Immature natural killer cell (primary cell): ENCODE measurements at regions not wholly inside any gene's neighbourhood (a gene's known extent, or its start where the extent isn't known, plus 50 kb on each side); places are given as distances from the start of the nearest gene placed in this dataset.

Source experiments
- DNase-seq, 3 donors: peaks; one replicate each; pipeline ENCODE4 v3.0.0; 2022; ENCODE audit warnings: mixed read lengths in 1 of 3
- H3K27ac Mint-ChIP-seq, 6 donors: one replicate each; pipeline ENCODE4 v1.8.0; 2020; ENCODE audit warnings: mixed read lengths in 6 of 6, mild to moderate bottlenecking in 5 of 6, inconsistent platforms in 4 of 6, moderate library complexity in 3 of 6
- H3K27me3 Mint-ChIP-seq, 3 donors: one replicate each; pipeline ENCODE4 v1.8.0; 2020 to 2021; ENCODE audit warnings: low read depth in 3 of 3, mild to moderate bottlenecking in 3 of 3, mixed read lengths in 3 of 3, moderate library complexity in 3 of 3, inconsistent platforms in 1 of 3
- H3K36me3 Mint-ChIP-seq, 3 donors: one replicate each; pipeline ENCODE4 v1.8.0; 2020; ENCODE audit warnings: mixed read lengths in 3 of 3, inconsistent platforms in 2 of 3, mild to moderate bottlenecking in 2 of 3
- H3K4me1 Mint-ChIP-seq, 2 donors: one replicate each; pipeline ENCODE4 v1.8.0; 2020; ENCODE audit warnings: inconsistent platforms in 2 of 2, mild to moderate bottlenecking in 2 of 2, mixed read lengths in 2 of 2, moderate library complexity in 1 of 2
- H3K4me3 Mint-ChIP-seq, 5 donors: one replicate each; pipeline ENCODE4 v1.8.0; 2020; ENCODE audit warnings: mild to moderate bottlenecking in 5 of 5, mixed read lengths in 5 of 5, inconsistent platforms in 3 of 5, moderate library complexity in 3 of 5
- H3K9me3 Mint-ChIP-seq, 6 donors: one replicate each; pipeline ENCODE4 v1.8.0; 2020; ENCODE audit warnings: mild to moderate bottlenecking in 6 of 6, mixed read lengths in 6 of 6, inconsistent platforms in 4 of 6, moderate library complexity in 3 of 6

- Mint-ChIP-seq H3K4me1 (peaks cover 0 to 2% of the 10 kb centered on the region in 2 donors), H3K36me3 (no peaks in the 10 kb centered on the region), H3K4me3 (no peak overlapping the region), H3K27me3 (peaks cover 0 to 7% (median 5%) of the 10 kb centered on the region in 3 donors), H3K9me3 (no peaks in the 10 kb centered on the region), H3K27ac (no peak overlapping the region)
- no peak for DNase-seq
Measured at GRCh38 chr14:105842105-105842504, 315.7 kb downstream of the TMEM121 start.

GRCh38 chr14:105843444-105844046 lies 317.2 kb downstream of the TMEM121 start:
- H3K36me3 Mint-ChIP-seq, result no peaks in the 10 kb centered on the region
- DNase-seq, result no peak
- peaks cover 0 to 2% of the 10 kb centered on the region in 2 donors for H3K4me1 Mint-ChIP-seq
- no peaks in the 10 kb centered on the region for H3K9me3 Mint-ChIP-seq
- H3K27ac Mint-ChIP-seq, result no peak overlapping the region
- H3K27me3 Mint-ChIP-seq, result peaks cover 0 to 4% (median 3%) of the 10 kb centered on the region in 3 donors
- H3K4me3 Mint-ChIP-seq, result no peak overlapping the region

GRCh38 chr14:105844047-105844630 lies 317.8 kb downstream of the TMEM121 start:
- no peaks in the 10 kb centered on the region for H3K9me3 Mint-ChIP-seq
- H3K27ac Mint-ChIP-seq, result no peak overlapping the region
- H3K4me3 Mint-ChIP-seq, result no peak overlapping the region
- no peaks in the 10 kb centered on the region for H3K36me3 Mint-ChIP-seq
- peaks cover 0 to 3% (median 2%) of the 10 kb centered on the region in 3 donors for H3K27me3 Mint-ChIP-seq
- DNase-seq, result no peak
- peaks cover 0 to 2% of the 10 kb centered on the region in 2 donors for H3K4me1 Mint-ChIP-seq

GRCh38 chr14:105844810-105845724 lies 318.7 kb downstream of the TMEM121 start:
- Mint-ChIP-seq H3K4me3 (no peak overlapping the region), H3K9me3 (no peaks in the 10 kb centered on the region), H3K27me3 (peaks cover 0 to 3% (median 2%) of the 10 kb centered on the region in 3 donors), H3K4me1 (peaks cover 0 to 2% of the 10 kb centered on the region in 2 donors), H3K27ac (no peak overlapping the region), H3K36me3 (no peaks in the 10 kb centered on the region)
- DNase-seq, result no peak

- no peaks in the 10 kb centered on the region for H3K36me3 Mint-ChIP-seq
- H3K27ac Mint-ChIP-seq, result no peak overlapping the region
- DNase-seq, result no peak
- H3K4me1 Mint-ChIP-seq, result peaks cover 0 to 2% of the 10 kb centered on the region in 2 donors
- peaks cover 0 to 3% (median 2%) of the 10 kb centered on the region in 3 donors for H3K27me3 Mint-ChIP-seq
- no peak overlapping the region for H3K4me3 Mint-ChIP-seq
- no peaks in the 10 kb centered on the region for H3K9me3 Mint-ChIP-seq
Measured at GRCh38 chr14:105845725-105846309, 319.4 kb downstream of the TMEM121 start.

GRCh38 chr14:105846312-105846711 lies 319.9 kb downstream of the TMEM121 start:
- Mint-ChIP-seq H3K4me1 (peaks cover 0 to 2% of the 10 kb centered on the region in 2 donors), H3K27ac (no peak overlapping the region), H3K9me3 (no peaks in the 10 kb centered on the region), H3K36me3 (no peaks in the 10 kb centered on the region), H3K27me3 (peaks cover 0 to 3% (median 2%) of the 10 kb centered on the region in 3 donors), H3K4me3 (no peak overlapping the region)
- DNase-seq, result no peak

GRCh38 chr14:105847400-105847799 lies 321.0 kb downstream of the TMEM121 start:
- H3K36me3 Mint-ChIP-seq, result no peaks in the 10 kb centered on the region
- H3K4me1 Mint-ChIP-seq, result no peaks in the 10 kb centered on the region

GRCh38 chr14:105848570-105848969 lies 322.2 kb downstream of the TMEM121 start:
- Mint-ChIP-seq H3K9me3 (no peaks in the 10 kb centered on the region), H3K27me3 (peaks cover 0 to 3% (median under 1%) of the 10 kb centered on the region in 3 donors), H3K36me3 (no peaks in the 10 kb centered on the region), H3K27ac (no peak overlapping the region), H3K4me3 (no peak overlapping the region), H3K4me1 (no peaks in the 10 kb centered on the region)
- no peak for DNase-seq

More at GRCh38 chr14:105847400-105847799, 321.0 kb downstream of the TMEM121 start:
- Mint-ChIP-seq H3K9me3 (no peaks in the 10 kb centered on the region), H3K27me3 (peaks cover 0 to 3% (median 0%) of the 10 kb centered on the region in 3 donors), H3K4me3 (no peak overlapping the region), H3K27ac (no peak overlapping the region)
- DNase-seq, result no peak

- peaks cover 1 to 2% (median 2%) of the 10 kb centered on the region in 3 donors for H3K27me3 Mint-ChIP-seq
- no peak overlapping the region for H3K4me3 Mint-ChIP-seq
- H3K4me1 Mint-ChIP-seq, result no peaks in the 10 kb centered on the region
- no peaks in the 10 kb centered on the region for H3K36me3 Mint-ChIP-seq
- H3K9me3 Mint-ChIP-seq, result no peaks in the 10 kb centered on the region
- no peak for DNase-seq
- H3K27ac Mint-ChIP-seq, result no peak overlapping the region
Measured at GRCh38 chr14:105849933-105850626, 323.7 kb downstream of the TMEM121 start.

- Mint-ChIP-seq H3K4me1 (no peaks in the 10 kb centered on the region), H3K4me3 (no peak overlapping the region), H3K27ac (no peak overlapping the region), H3K36me3 (no peaks in the 10 kb centered on the region), H3K27me3 (peaks cover 1 to 2% (median 2%) of the 10 kb centered on the region in 3 donors), H3K9me3 (no peaks in the 10 kb centered on the region)
- DNase-seq, result no peak
Measured at GRCh38 chr14:105850853-105851581, 324.6 kb downstream of the TMEM121 start.

GRCh38 chr14:105851716-105852377 lies 325.5 kb downstream of the TMEM121 start:
- H3K4me1 Mint-ChIP-seq, result no peaks in the 10 kb centered on the region
- H3K27ac Mint-ChIP-seq, result no peak overlapping the region
- no peak overlapping the region for H3K4me3 Mint-ChIP-seq
- H3K9me3 Mint-ChIP-seq, result no peaks in the 10 kb centered on the region
- peaks cover 1 to 3% (median 2%) of the 10 kb centered on the region in 3 donors for H3K27me3 Mint-ChIP-seq
- no peaks in the 10 kb centered on the region for H3K36me3 Mint-ChIP-seq
- DNase-seq, result no peak

GRCh38 chr14:105852378-105853088 lies 326.1 kb downstream of the TMEM121 start:
- Mint-ChIP-seq H3K36me3 (no peaks in the 10 kb centered on the region), H3K9me3 (no peaks in the 10 kb centered on the region), H3K4me1 (no peaks in the 10 kb centered on the region), H3K27ac (no peak overlapping the region), H3K27me3 (peaks cover 1 to 3% (median 2%) of the 10 kb centered on the region in 3 donors), H3K4me3 (no peak overlapping the region)
- no peak for DNase-seq
